Activated naive CD4-positive, alpha-beta T cell treated with anti-CD3 and anti-CD28 coated beads, Interleukin-2, amount 10 ng/mL, durations not matched to agents 7 days and 5 days (primary cell): ENCODE measurements at regions not wholly inside any gene's neighbourhood (a gene's known extent, or its start where the extent isn't known, plus 50 kb on each side); places are given as distances from the start of the nearest gene placed in this dataset.
"Not testable (repeated sequence)": the region's sequence is repeated elsewhere in the genome, so short reads cannot be mapped to it uniquely, and the experiment has no call there.

Experiments used
- CTCF ChIA-PET: fragments of 350-600 bp; sonication (Branson Sonifier 250); formaldehyde crosslinking; loops from one replicate; lab custom pipeline; 2021; ENCODE audit warnings: antibody characterized with exemption; lab: Charles Lee
- DNase-seq: peaks from one replicate; pipeline ENCODE4 v3.0.0-alpha.2; 2020
- H3K27ac Mint-ChIP-seq: one replicate; pipeline ENCODE4 v1.8.0; 2021; ENCODE audit warnings: mild to moderate bottlenecking, moderate library complexity, mixed read lengths
- H3K27me3 Mint-ChIP-seq: one replicate; pipeline ENCODE4 v1.8.0; 2021; ENCODE audit warnings: mild to moderate bottlenecking, mixed read lengths
- H3K36me3 Mint-ChIP-seq: one replicate; pipeline ENCODE4 v1.8.0; 2021; ENCODE audit warnings: mixed read lengths
- H3K4me1 Mint-ChIP-seq: one replicate; pipeline ENCODE4 v1.8.0; 2021; ENCODE audit warnings: mixed read lengths
- H3K4me3 Mint-ChIP-seq: one replicate; pipeline ENCODE4 v1.8.0; 2021; ENCODE audit warnings: mild to moderate bottlenecking, moderate library complexity, mixed read lengths
- H3K9me3 Mint-ChIP-seq: one replicate; pipeline ENCODE4 v1.8.0; 2021; ENCODE audit warnings: mixed read lengths

- Mint-ChIP-seq H3K9me3 (no peaks in the 10 kb centered on the region), H3K27ac (no peak overlapping the region), H3K4me1 (no peaks in the 10 kb centered on the region), H3K36me3 (no peaks in the 10 kb centered on the region), H3K4me3 (no peak overlapping the region), H3K27me3 (peaks cover 17% of the 10 kb centered on the region)
- DNase-seq = no peak
- CTCF ChIA-PET = interaction anchor here (1.1 kb wide), 1 partner anchor 249 kb away, joined by 4 read pairs; no protein-coding TSS in a partner anchor
Measured at GRCh38 chr20:57097245-57097915, 169.1 kb downstream of the BMP7 start.

GRCh38 chr20:57102160-57102559 is 164.3 kb downstream of the BMP7 start:
- Mint-ChIP-seq H3K4me3 (no peak overlapping the region), H3K4me1 (no peaks in the 10 kb centered on the region), H3K36me3 (no peaks in the 10 kb centered on the region), H3K27ac (no peak overlapping the region), H3K27me3 (peaks cover 26% of the 10 kb centered on the region), H3K9me3 (no peaks in the 10 kb centered on the region)
- CTCF ChIA-PET = no interaction called here
- no peak for DNase-seq

GRCh38 chr20:57102566-57102965 is 163.9 kb downstream of the BMP7 start:
- Mint-ChIP-seq H3K9me3 (no peaks in the 10 kb centered on the region), H3K4me3 (no peak overlapping the region), H3K27me3 (peaks cover 26% of the 10 kb centered on the region), H3K36me3 (no peaks in the 10 kb centered on the region), H3K4me1 (no peaks in the 10 kb centered on the region), H3K27ac (no peak overlapping the region)
- CTCF ChIA-PET = no interaction called here
- DNase-seq = no peak

GRCh38 chr20:57103146-57103800 is 163.2 kb downstream of the BMP7 start:
- H3K27ac Mint-ChIP-seq = no peak overlapping the region
- no peak for DNase-seq
- no peaks in the 10 kb centered on the region for H3K4me1 Mint-ChIP-seq
- H3K4me3 Mint-ChIP-seq = no peak overlapping the region
- H3K9me3 Mint-ChIP-seq = no peaks in the 10 kb centered on the region
- CTCF ChIA-PET = no interaction called here
- no peaks in the 10 kb centered on the region for H3K36me3 Mint-ChIP-seq
- H3K27me3 Mint-ChIP-seq = peaks cover 26% of the 10 kb centered on the region

GRCh38 chr20:57104113-57104512 is 162.3 kb downstream of the BMP7 start:
- CTCF ChIA-PET = no interaction called here
- H3K27me3 Mint-ChIP-seq = peaks cover 26% of the 10 kb centered on the region
- H3K4me1 Mint-ChIP-seq = no peaks in the 10 kb centered on the region
- no peaks in the 10 kb centered on the region for H3K9me3 Mint-ChIP-seq
- no peak for DNase-seq
- no peak overlapping the region for H3K4me3 Mint-ChIP-seq
- no peak overlapping the region for H3K27ac Mint-ChIP-seq
- H3K36me3 Mint-ChIP-seq = no peaks in the 10 kb centered on the region

GRCh38 chr20:57104651-57105204 is 161.7 kb downstream of the BMP7 start:
- H3K36me3 Mint-ChIP-seq = no peaks in the 10 kb centered on the region
- DNase-seq = no peak
- CTCF ChIA-PET = no interaction called here
- no peak overlapping the region for H3K4me3 Mint-ChIP-seq
- no peak overlapping the region for H3K27ac Mint-ChIP-seq
- peaks cover 24% of the 10 kb centered on the region for H3K27me3 Mint-ChIP-seq
- H3K9me3 Mint-ChIP-seq = no peaks in the 10 kb centered on the region
- H3K4me1 Mint-ChIP-seq = no peaks in the 10 kb centered on the region

- H3K36me3 Mint-ChIP-seq = no peaks in the 10 kb centered on the region
- H3K27me3 Mint-ChIP-seq = peaks cover 12% of the 10 kb centered on the region
- H3K4me3 Mint-ChIP-seq = no peak overlapping the region
- no peak for DNase-seq
- H3K27ac Mint-ChIP-seq = no peak overlapping the region
- CTCF ChIA-PET = interaction anchor here (1.1 kb wide), 1 partner anchor 10 kb away, joined by 5 read pairs; no protein-coding TSS in a partner anchor
- no peaks in the 10 kb centered on the region for H3K9me3 Mint-ChIP-seq
- no peaks in the 10 kb centered on the region for H3K4me1 Mint-ChIP-seq
Measured at GRCh38 chr20:57106030-57106682, 160.3 kb downstream of the BMP7 start.

- no peak for DNase-seq
- CTCF ChIA-PET = interaction anchor here (1.1 kb wide), 1 partner anchor 9 kb away, joined by 5 read pairs; no protein-coding TSS in a partner anchor
- Mint-ChIP-seq H3K4me1 (no peaks in the 10 kb centered on the region), H3K9me3 (no peaks in the 10 kb centered on the region), H3K4me3 (no peak overlapping the region), H3K36me3 (no peaks in the 10 kb centered on the region), H3K27me3 (peaks cover 12% of the 10 kb centered on the region), H3K27ac (no peak overlapping the region)
Measured at GRCh38 chr20:57106692-57107091, 159.7 kb downstream of the BMP7 start.

- Mint-ChIP-seq H3K4me1 (no peaks in the 10 kb centered on the region), H3K27ac (no peak overlapping the region), H3K36me3 (no peaks in the 10 kb centered on the region), H3K9me3 (no peaks in the 10 kb centered on the region), H3K4me3 (no peak overlapping the region), H3K27me3 (peaks cover 12% of the 10 kb centered on the region)
- no peak for DNase-seq
- CTCF ChIA-PET = interaction anchor here (1.1 kb wide), 1 partner anchor 9 kb away, joined by 5 read pairs; no protein-coding TSS in a partner anchor
Measured at GRCh38 chr20:57107208-57107607, 159.2 kb downstream of the BMP7 start.

- Mint-ChIP-seq H3K4me3 (no peak overlapping the region), H3K9me3 (no peaks in the 10 kb centered on the region), H3K4me1 (no peaks in the 10 kb centered on the region), H3K27me3 (peaks cover 12% of the 10 kb centered on the region), H3K27ac (no peak overlapping the region), H3K36me3 (no peaks in the 10 kb centered on the region)
- CTCF ChIA-PET = interaction anchor here (1.4 kb wide), 1 partner anchor 8 kb away, joined by 3 read pairs; no protein-coding TSS in a partner anchor
- no peak for DNase-seq
Measured at GRCh38 chr20:57108218-57108617, 158.2 kb downstream of the BMP7 start.

GRCh38 chr20:57108742-57109570 is 157.5 kb downstream of the BMP7 start:
- Mint-ChIP-seq H3K4me3 (no peak overlapping the region), H3K36me3 (no peaks in the 10 kb centered on the region), H3K9me3 (no peaks in the 10 kb centered on the region), H3K4me1 (no peaks in the 10 kb centered on the region), H3K27ac (no peak overlapping the region), H3K27me3 (peaks cover 12% of the 10 kb centered on the region)
- DNase-seq = no peak
- CTCF ChIA-PET = interaction anchor here (1.4 kb wide), 1 partner anchor 9 kb away, joined by 3 read pairs; no protein-coding TSS in a partner anchor

- no peak for DNase-seq
- Mint-ChIP-seq H3K27me3 (peaks cover 6% of the 10 kb centered on the region), H3K4me1 (no peaks in the 10 kb centered on the region), H3K4me3 (no peak overlapping the region), H3K27ac (no peak overlapping the region), H3K36me3 (no peaks in the 10 kb centered on the region), H3K9me3 (no peaks in the 10 kb centered on the region)
- CTCF ChIA-PET = no interaction called here
Measured at GRCh38 chr20:57109571-57109953, 156.9 kb downstream of the BMP7 start.

GRCh38 chr20:57110121-57111027 is 156.1 kb downstream of the BMP7 start:
- DNase-seq, H3K9me3 Mint-ChIP-seq, H3K4me3 Mint-ChIP-seq, H3K27me3 Mint-ChIP-seq, H3K4me1 Mint-ChIP-seq, CTCF ChIA-PET, H3K27ac Mint-ChIP-seq, H3K36me3 Mint-ChIP-seq: not testable (repeated sequence)
